Keratinocyte (primary cell): ENCODE measurements at regions not wholly inside any gene's neighbourhood (a gene's known extent, or its start where the extent isn't known, plus 50 kb on each side); places are given as distances from the start of the nearest gene placed in this dataset.

Source experiments
- EZH2 ChIP-seq: IDR thresholded peaks from one replicate; pipeline ENCODE4 v1.6.1; 2012; ENCODE audit warnings: inconsistent platforms, mild to moderate bottlenecking, low read length, moderate library complexity
- TF ChIP-seq, protein P1 (sequence below), 3 experiments: IDR thresholded peaks in 1 of 3; conservative IDR thresholded peaks in 1 of 3; optimal IDR thresholded peaks in 1 of 3; 2 replicates in 2 of 3; 3 replicates in 1 of 3; pipeline versions ENCODE3 to v1.5.1; 2011; ENCODE audit warnings: low read length in 3 of 3, mild to moderate bottlenecking in 3 of 3, moderate library complexity in 2 of 3, control low read depth in 1 of 3, inconsistent platforms in 1 of 3; ENCODE audit not compliant: insufficient read depth in 2 of 3; ENCODE audit errors: extremely low read depth in 1 of 3

DNA sequence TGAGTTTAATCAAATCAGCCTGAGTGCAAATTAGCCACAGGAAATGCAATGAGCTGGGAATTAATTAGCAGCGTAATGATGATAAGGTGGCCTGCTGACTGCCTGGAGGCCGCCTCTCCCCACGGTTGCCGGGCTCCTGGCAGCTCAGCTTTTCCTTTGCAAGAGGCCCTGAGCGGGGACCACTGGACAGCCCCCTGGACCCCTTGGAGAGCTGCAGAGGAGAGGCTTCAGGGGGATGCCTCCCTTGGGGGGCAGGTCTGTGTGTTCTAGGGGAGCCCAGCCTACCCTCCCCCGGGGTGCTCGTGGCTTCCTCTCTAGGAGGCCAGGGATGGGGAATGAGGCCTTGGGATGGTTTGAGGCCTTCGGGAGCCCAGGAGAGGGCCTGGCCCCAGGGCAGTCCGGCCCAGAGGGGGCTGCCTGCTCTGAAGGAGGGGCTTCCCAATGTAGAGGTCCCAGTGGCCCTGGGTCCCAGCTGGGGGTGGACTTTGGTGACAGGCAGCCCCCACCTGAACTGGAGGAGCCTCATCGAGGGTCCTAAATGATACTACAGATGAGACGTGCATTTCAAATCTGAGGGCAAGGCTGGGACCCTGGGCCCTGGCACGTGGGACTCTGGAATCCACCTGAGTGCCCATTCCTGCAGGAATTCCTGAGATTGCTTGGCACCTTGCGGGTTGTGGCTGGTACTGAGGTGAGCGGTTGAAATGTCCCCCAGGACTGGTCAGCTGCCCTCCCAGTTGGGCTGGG is 66.4 kb upstream of the BHLHE23 start:
- TF ChIP-seq, protein P1, sequence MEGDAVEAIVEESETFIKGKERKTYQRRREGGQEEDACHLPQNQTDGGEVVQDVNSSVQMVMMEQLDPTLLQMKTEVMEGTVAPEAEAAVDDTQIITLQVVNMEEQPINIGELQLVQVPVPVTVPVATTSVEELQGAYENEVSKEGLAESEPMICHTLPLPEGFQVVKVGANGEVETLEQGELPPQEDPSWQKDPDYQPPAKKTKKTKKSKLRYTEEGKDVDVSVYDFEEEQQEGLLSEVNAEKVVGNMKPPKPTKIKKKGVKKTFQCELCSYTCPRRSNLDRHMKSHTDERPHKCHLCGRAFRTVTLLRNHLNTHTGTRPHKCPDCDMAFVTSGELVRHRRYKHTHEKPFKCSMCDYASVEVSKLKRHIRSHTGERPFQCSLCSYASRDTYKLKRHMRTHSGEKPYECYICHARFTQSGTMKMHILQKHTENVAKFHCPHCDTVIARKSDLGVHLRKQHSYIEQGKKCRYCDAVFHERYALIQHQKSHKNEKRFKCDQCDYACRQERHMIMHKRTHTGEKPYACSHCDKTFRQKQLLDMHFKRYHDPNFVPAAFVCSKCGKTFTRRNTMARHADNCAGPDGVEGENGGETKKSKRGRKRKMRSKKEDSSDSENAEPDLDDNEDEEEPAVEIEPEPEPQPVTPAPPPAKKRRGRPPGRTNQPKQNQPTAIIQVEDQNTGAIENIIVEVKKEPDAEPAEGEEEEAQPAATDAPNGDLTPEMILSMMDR (optimal IDR thresholded peaks at IDR 0.05 in 1 of 3, IDR thresholded peaks at IDR 0.05 in 1 of 3, conservative IDR thresholded peaks at IDR 0.05 in 1 of 3; ENCODE audit: extremely low read depth in 1 of 3, insufficient read depth in 2 of 3, low read length in 3 of 3), result no peak
- no peak for TF ChIP-seq EZH2
